Vagina (tissue), 2 donors: ENCODE measurements at regions not wholly inside any gene's neighbourhood (a gene's known extent, or its start where the extent isn't known, plus 50 kb on each side); places are given as distances from the start of the nearest gene placed in this dataset.

ENCODE experiments used
- CTCF ChIP-seq, 3 experiments: fragments of 450-650 bp in 2 of 3; fragments of 200-600 bp in 1 of 3; sonication (generic) in 1 of 3; IDR thresholded peaks; one replicate each; pipeline ENCODE4 v1.5.1; 2017 to 2019; ENCODE audit warnings: antibody characterized with exemption in 3 of 3, mild to moderate bottlenecking in 2 of 3, moderate library complexity in 2 of 3
- POLR2A ChIP-seq, 2 donors: fragments of 450-650 bp; IDR thresholded peaks; one replicate each; pipeline ENCODE4 v1.6.1; 2017; ENCODE audit warnings: antibody characterized with exemption in 2 of 2, mild to moderate bottlenecking in 2 of 2, moderate library complexity in 2 of 2
- POLR2AphosphoS5 ChIP-seq, 2 donors: sonication (generic); formaldehyde crosslinking; IDR thresholded peaks; one replicate each; pipeline ENCODE4 v1.9.0; 2017; ENCODE audit warnings: antibody characterized with exemption in 2 of 2, mild to moderate bottlenecking in 2 of 2, low read depth in 1 of 2; ENCODE audit not compliant: insufficient read depth in 1 of 2

GRCh38 chr5:155268770-155269425, 255.3 kb downstream of the KIF4B start:
- TF ChIP-seq CTCF (IDR thresholded peaks at IDR 0.05): no peak
- TF ChIP-seq POLR2A (IDR thresholded peaks at IDR 0.05): no peak
- TF ChIP-seq POLR2AphosphoS5 (IDR thresholded peaks at IDR 0.05; ENCODE audit: insufficient read depth in 1 of 2, low read depth in 1 of 2): no peak
